ENCODE measurements at regions not wholly inside any gene's neighbourhood (a gene's known extent, or its start where the extent isn't known, plus 50 kb on each side); places are given as distances from the start of the nearest gene placed in this dataset.

GRCh38 chr2:234633581-234634230 lies 136.8 kb upstream of the ARL4C start:
- TF ChIP-seq, protein P1, sequence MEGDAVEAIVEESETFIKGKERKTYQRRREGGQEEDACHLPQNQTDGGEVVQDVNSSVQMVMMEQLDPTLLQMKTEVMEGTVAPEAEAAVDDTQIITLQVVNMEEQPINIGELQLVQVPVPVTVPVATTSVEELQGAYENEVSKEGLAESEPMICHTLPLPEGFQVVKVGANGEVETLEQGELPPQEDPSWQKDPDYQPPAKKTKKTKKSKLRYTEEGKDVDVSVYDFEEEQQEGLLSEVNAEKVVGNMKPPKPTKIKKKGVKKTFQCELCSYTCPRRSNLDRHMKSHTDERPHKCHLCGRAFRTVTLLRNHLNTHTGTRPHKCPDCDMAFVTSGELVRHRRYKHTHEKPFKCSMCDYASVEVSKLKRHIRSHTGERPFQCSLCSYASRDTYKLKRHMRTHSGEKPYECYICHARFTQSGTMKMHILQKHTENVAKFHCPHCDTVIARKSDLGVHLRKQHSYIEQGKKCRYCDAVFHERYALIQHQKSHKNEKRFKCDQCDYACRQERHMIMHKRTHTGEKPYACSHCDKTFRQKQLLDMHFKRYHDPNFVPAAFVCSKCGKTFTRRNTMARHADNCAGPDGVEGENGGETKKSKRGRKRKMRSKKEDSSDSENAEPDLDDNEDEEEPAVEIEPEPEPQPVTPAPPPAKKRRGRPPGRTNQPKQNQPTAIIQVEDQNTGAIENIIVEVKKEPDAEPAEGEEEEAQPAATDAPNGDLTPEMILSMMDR (conservative IDR thresholded peaks at IDR 0.05; ENCODE audit: low read length), result no peak
- no peak for TF ChIP-seq EZH2phosphoT487 (IDR thresholded peaks at IDR 0.05; ENCODE audit: borderline replicate concordance)

All from Loucy (cell line).